ENCODE measurements at regions not wholly inside any gene's neighbourhood (a gene's known extent, or its start where the extent isn't known, plus 50 kb on each side); places are given as distances from the start of the nearest gene placed in this dataset.
"Not testable (repeated sequence)": the region's sequence is repeated elsewhere in the genome, so short reads cannot be mapped to it uniquely, and the experiment has no call there.

GRCh38 chr5:124966741-124967140 is 220.3 kb upstream of the ZNF608 start:
- TF ChIP-seq, protein P1, sequence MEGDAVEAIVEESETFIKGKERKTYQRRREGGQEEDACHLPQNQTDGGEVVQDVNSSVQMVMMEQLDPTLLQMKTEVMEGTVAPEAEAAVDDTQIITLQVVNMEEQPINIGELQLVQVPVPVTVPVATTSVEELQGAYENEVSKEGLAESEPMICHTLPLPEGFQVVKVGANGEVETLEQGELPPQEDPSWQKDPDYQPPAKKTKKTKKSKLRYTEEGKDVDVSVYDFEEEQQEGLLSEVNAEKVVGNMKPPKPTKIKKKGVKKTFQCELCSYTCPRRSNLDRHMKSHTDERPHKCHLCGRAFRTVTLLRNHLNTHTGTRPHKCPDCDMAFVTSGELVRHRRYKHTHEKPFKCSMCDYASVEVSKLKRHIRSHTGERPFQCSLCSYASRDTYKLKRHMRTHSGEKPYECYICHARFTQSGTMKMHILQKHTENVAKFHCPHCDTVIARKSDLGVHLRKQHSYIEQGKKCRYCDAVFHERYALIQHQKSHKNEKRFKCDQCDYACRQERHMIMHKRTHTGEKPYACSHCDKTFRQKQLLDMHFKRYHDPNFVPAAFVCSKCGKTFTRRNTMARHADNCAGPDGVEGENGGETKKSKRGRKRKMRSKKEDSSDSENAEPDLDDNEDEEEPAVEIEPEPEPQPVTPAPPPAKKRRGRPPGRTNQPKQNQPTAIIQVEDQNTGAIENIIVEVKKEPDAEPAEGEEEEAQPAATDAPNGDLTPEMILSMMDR (IDR thresholded peaks at IDR 0.05) = not testable (repeated sequence)
- TF ChIP-seq EZH2, EZH2phosphoT487 (IDR thresholded peaks at IDR 0.05): not testable (repeated sequence)
